GM12872 (cell line): ENCODE measurements at regions not wholly inside any gene's neighbourhood (a gene's known extent, or its start where the extent isn't known, plus 50 kb on each side); places are given as distances from the start of the nearest gene placed in this dataset.

ENCODE experiments used
- CTCF ChIP-seq: IDR thresholded peaks from 3 replicates; pipeline ENCODE4 v1.5.1; 2011; ENCODE audit warnings: low read depth, mild to moderate bottlenecking, low read length, moderate library complexity; ENCODE audit not compliant: insufficient read depth

GRCh38 chr6:18640134-18640533 is 253.0 kb downstream of the RNF144B start:
- no peak for TF ChIP-seq CTCF

GRCh38 chr6:18640754-18641153 is 253.6 kb downstream of the RNF144B start:
- no peak for TF ChIP-seq CTCF

- no peak for TF ChIP-seq CTCF
Measured at GRCh38 chr6:18654821-18655220, 267.7 kb downstream of the RNF144B start.

GRCh38 chr6:18656506-18656905 is 269.4 kb downstream of the RNF144B start:
- TF ChIP-seq CTCF: no peak

GRCh38 chr6:18663011-18663410 is 275.9 kb downstream of the RNF144B start:
- no peak for TF ChIP-seq CTCF

GRCh38 chr6:18664401-18664800 is 277.3 kb downstream of the RNF144B start:
- TF ChIP-seq CTCF: no peak

- TF ChIP-seq CTCF: no peak
Measured at GRCh38 chr6:18667612-18668011, 280.5 kb downstream of the RNF144B start.

GRCh38 chr6:18668994-18669393 is 281.8 kb downstream of the RNF144B start:
- TF ChIP-seq CTCF: no peak
